NCI-H128 (cell line): ENCODE measurements at regions not wholly inside any gene's neighbourhood (a gene's known extent, or its start where the extent isn't known, plus 50 kb on each side); places are given as distances from the start of the nearest gene placed in this dataset.

Experiments
- DNase-seq: peaks from one replicate; lab custom pipeline; 2025; ENCODE audit not compliant: unreplicated experiment; lab: John Stamatoyannopoulos, UW

- no peak for DNase-seq
Observed at GRCh38 chr6:113626475-113626874, 230.7 kb upstream of the MARCKS start.

GRCh38 chr6:113627480-113627879, 229.7 kb upstream of the MARCKS start:
- no peak for DNase-seq

- no peak for DNase-seq
Observed at GRCh38 chr6:113629256-113629655, 227.9 kb upstream of the MARCKS start.

GRCh38 chr6:113629975-113630737, 227.0 kb upstream of the MARCKS start:
- no peak for DNase-seq

- no peak for DNase-seq
Observed at GRCh38 chr6:113630738-113631535, 226.2 kb upstream of the MARCKS start.

- no peak for DNase-seq
Observed at GRCh38 chr6:113631666-113632065, 225.5 kb upstream of the MARCKS start.

- no peak for DNase-seq
Observed at GRCh38 chr6:113632220-113632864, 224.8 kb upstream of the MARCKS start.

GRCh38 chr6:113633638-113634037, 223.5 kb upstream of the MARCKS start:
- no peak for DNase-seq

GRCh38 chr6:113634352-113635163, 222.6 kb upstream of the MARCKS start:
- DNase-seq: no peak

GRCh38 chr6:113635222-113635986, 221.7 kb upstream of the MARCKS start:
- DNase-seq: no peak

- no peak for DNase-seq
Observed at GRCh38 chr6:113636357-113636824, 220.8 kb upstream of the MARCKS start.

- DNase-seq: no peak
Observed at GRCh38 chr6:113640051-113640450, 217.1 kb upstream of the MARCKS start.

GRCh38 chr6:113642001-113642713, 215.0 kb upstream of the MARCKS start:
- DNase-seq: no peak

GRCh38 chr6:113642714-113643406, 214.3 kb upstream of the MARCKS start:
- DNase-seq: peak; percentile 67

- no peak for DNase-seq
Observed at GRCh38 chr6:113643407-113643770, 213.8 kb upstream of the MARCKS start.

- no peak for DNase-seq
Observed at GRCh38 chr6:113644861-113645575, 212.1 kb upstream of the MARCKS start.

GRCh38 chr6:113645576-113645970, 211.6 kb upstream of the MARCKS start:
- DNase-seq: no peak

- no peak for DNase-seq
Observed at GRCh38 chr6:113645986-113646385, 211.2 kb upstream of the MARCKS start.
